Fibroblast of lung (primary cell): ENCODE measurements at regions not wholly inside any gene's neighbourhood (a gene's known extent, or its start where the extent isn't known, plus 50 kb on each side); places are given as distances from the start of the nearest gene placed in this dataset.

Experiments used
- DNase-seq, 2 donors: peaks; one replicate each; pipeline versions ENCODE4 v3.0.0 to v3.0.0-alpha.2; 2010; ENCODE audit warnings: low read depth in 2 of 2
- H2AFZ ChIP-seq: 2 replicates; pipeline ENCODE4 v1.5.1; 2012; ENCODE audit warnings: low read length, control low read depth, inconsistent platforms
- H3K27ac ChIP-seq: 2 replicates; pipeline ENCODE4 v1.5.1; 2011; ENCODE audit warnings: low read length, control low read depth; ENCODE audit not compliant: insufficient read depth
- H3K27me3 ChIP-seq: 2 replicates; pipeline ENCODE4 v1.5.1; 2011; ENCODE audit warnings: mild to moderate bottlenecking, low read length; ENCODE audit not compliant: control insufficient read depth, insufficient read depth
- H3K36me3 ChIP-seq: 2 replicates; pipeline ENCODE4 v1.5.1; 2011; ENCODE audit warnings: low read length; ENCODE audit not compliant: control insufficient read depth, insufficient read depth
- H3K4me1 ChIP-seq: 2 replicates; pipeline ENCODE4 v1.5.1; 2011; ENCODE audit warnings: low read length; ENCODE audit not compliant: control insufficient read depth, insufficient read depth; ENCODE audit errors: extremely low read depth
- H3K4me2 ChIP-seq: 2 replicates; pipeline ENCODE4 v1.5.1; 2011; ENCODE audit warnings: low read length, control low read depth; ENCODE audit not compliant: insufficient read depth; ENCODE audit errors: extremely low read depth
- H3K4me3 ChIP-seq, 4 experiments: fragments of 200-600 bp in 1 of 4; sonication (generic) in 1 of 4; replicated peaks in 1 of 4; 2 replicates each; pipeline ENCODE4 v1.5.1; 2011 to 2016; ENCODE audit warnings: low read length in 4 of 4, low read depth in 3 of 4, mild to moderate bottlenecking in 3 of 4, control low read depth in 2 of 4, inconsistent platforms in 1 of 4, mixed read lengths in 1 of 4; ENCODE audit not compliant: insufficient read depth in 1 of 4; ENCODE audit errors: control extremely low read depth in 1 of 4
- H3K79me2 ChIP-seq: 2 replicates; pipeline ENCODE4 v1.5.1; 2012; ENCODE audit warnings: mild to moderate bottlenecking, low read length, inconsistent platforms; ENCODE audit not compliant: control insufficient read depth, insufficient read depth
- H3K9ac ChIP-seq: 2 replicates; pipeline ENCODE4 v1.5.1; 2011; ENCODE audit warnings: mild to moderate bottlenecking, low read length, control low read depth; ENCODE audit not compliant: insufficient read depth
- H3K9me3 ChIP-seq: 2 replicates; pipeline ENCODE4 v1.5.1; 2012; ENCODE audit warnings: low read depth, low read length; ENCODE audit not compliant: control insufficient read depth, insufficient read depth
- H4K20me1 ChIP-seq: 2 replicates; pipeline ENCODE4 v1.5.1; 2011; ENCODE audit warnings: low read length; ENCODE audit not compliant: control insufficient read depth, insufficient read depth; ENCODE audit errors: extremely low read depth
- EZH2 ChIP-seq: IDR thresholded peaks from 2 replicates; pipeline ENCODE4 v1.5.1; 2012; ENCODE audit warnings: low read length, control low read depth, mild to moderate bottlenecking; ENCODE audit errors: missing control alignments
- TF ChIP-seq, protein P1 (sequence below), 2 donors: IDR thresholded peaks in 1 of 2; conservative IDR thresholded peaks in 1 of 2; 1 replicate in 1 of 2; 2 replicates in 1 of 2; pipeline ENCODE4 v1.5.1; 2011 to 2012; ENCODE audit warnings: low read length in 2 of 2, control low read depth in 1 of 2, inconsistent platforms in 1 of 2, low read depth in 1 of 2, mild to moderate bottlenecking in 1 of 2

DNA sequence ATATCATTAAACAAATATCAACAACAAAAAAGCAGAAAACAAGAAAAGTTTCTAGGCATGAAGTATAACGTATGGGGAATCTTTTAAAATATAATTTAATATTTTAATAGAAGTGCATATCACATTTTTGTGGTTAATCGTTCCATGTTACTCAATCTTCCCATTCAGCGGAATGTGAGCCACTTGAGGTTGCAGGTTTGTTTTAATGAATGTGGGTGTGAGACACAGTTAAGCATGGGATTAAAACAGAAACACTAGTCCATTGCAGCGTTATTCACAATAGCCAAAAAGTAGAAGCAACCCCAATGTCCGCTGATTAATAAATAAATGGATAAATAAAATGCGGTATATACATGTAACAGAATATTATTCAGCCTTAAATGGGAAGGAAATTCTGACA lies 146.0 kb downstream of the NDFIP2 start:
- Histone ChIP-seq H3K9me3 (no peaks in the 10 kb centered on the region), H3K4me1 (no peaks in the 10 kb centered on the region), H3K79me2 (no peaks in the 10 kb centered on the region), H3K4me3 (no peak overlapping the region), H3K36me3 (no peaks in the 10 kb centered on the region), H3K4me2 (no peak overlapping the region), H3K27ac (no peak overlapping the region), H4K20me1 (no peaks in the 10 kb centered on the region), H3K9ac (no peak overlapping the region), H2AFZ (no peak overlapping the region), H3K27me3 (no peaks in the 10 kb centered on the region)
- peak in 1 of 2 donors; percentile 38 for DNase-seq
- TF ChIP-seq EZH2: no peak
- TF ChIP-seq, protein P1, sequence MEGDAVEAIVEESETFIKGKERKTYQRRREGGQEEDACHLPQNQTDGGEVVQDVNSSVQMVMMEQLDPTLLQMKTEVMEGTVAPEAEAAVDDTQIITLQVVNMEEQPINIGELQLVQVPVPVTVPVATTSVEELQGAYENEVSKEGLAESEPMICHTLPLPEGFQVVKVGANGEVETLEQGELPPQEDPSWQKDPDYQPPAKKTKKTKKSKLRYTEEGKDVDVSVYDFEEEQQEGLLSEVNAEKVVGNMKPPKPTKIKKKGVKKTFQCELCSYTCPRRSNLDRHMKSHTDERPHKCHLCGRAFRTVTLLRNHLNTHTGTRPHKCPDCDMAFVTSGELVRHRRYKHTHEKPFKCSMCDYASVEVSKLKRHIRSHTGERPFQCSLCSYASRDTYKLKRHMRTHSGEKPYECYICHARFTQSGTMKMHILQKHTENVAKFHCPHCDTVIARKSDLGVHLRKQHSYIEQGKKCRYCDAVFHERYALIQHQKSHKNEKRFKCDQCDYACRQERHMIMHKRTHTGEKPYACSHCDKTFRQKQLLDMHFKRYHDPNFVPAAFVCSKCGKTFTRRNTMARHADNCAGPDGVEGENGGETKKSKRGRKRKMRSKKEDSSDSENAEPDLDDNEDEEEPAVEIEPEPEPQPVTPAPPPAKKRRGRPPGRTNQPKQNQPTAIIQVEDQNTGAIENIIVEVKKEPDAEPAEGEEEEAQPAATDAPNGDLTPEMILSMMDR (conservative IDR thresholded peaks at IDR 0.05 in 1 of 2, IDR thresholded peaks at IDR 0.05 in 1 of 2; ENCODE audit: low read depth in 1 of 2, low read length in 2 of 2): no peak

DNA sequence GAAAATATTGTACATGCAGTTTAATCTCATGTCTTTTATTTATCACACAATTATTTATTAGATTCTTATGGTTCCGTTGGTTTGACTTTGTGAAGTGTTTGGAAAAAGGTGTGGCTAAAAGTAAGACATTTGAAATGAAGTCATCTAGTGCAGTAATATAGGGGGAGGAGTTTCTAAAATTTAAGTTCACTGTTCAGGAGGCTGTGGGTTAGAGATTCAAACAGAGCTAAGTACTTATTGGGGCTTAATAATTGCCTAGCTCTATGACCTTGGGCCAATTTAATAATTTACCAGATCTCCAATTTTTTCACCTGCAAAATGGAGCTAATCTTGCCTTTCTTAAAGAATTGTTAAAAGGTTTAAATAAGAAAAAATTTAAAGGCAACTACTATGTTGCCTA lies 144.6 kb downstream of the NDFIP2 start:
- no peak overlapping the region for H3K9ac ChIP-seq
- no peaks in the 10 kb centered on the region for H4K20me1 ChIP-seq
- no peak overlapping the region for H2AFZ ChIP-seq
- no peak overlapping the region for H3K4me3 ChIP-seq
- H3K4me1 ChIP-seq: no peaks in the 10 kb centered on the region
- no peaks in the 10 kb centered on the region for H3K27me3 ChIP-seq
- no peak for TF ChIP-seq EZH2
- TF ChIP-seq, protein P1 (conservative IDR thresholded peaks at IDR 0.05 in 1 of 2, IDR thresholded peaks at IDR 0.05 in 1 of 2; ENCODE audit: low read depth in 1 of 2, low read length in 2 of 2): no peak
- no peak overlapping the region for H3K27ac ChIP-seq
- DNase-seq: no peak
- no peaks in the 10 kb centered on the region for H3K36me3 ChIP-seq
- no peaks in the 10 kb centered on the region for H3K9me3 ChIP-seq
- no peak overlapping the region for H3K4me2 ChIP-seq
- no peaks in the 10 kb centered on the region for H3K79me2 ChIP-seq

DNA sequence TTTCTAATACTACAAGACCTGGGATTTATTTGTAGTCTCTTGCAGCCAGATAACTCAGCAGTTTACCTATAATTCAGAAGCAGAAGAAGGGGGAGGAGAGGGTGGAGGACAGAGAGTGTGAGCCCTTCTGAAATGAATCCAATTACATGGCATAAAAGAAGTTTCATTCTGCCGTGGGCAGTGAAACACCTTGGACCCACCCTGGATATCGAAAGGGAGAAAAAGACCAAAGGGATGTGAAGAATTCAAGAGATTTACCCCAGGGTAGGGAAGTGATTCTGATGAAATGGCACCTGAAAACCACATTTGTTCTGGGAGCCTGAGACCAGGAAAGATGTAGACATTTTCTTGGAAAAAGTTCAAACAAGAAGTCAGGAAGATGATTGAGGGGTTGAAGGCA lies 140.9 kb downstream of the NDFIP2 start:
- Histone ChIP-seq H3K4me3 (no peak overlapping the region), H4K20me1 (no peaks in the 10 kb centered on the region), H3K79me2 (no peaks in the 10 kb centered on the region), H3K36me3 (no peaks in the 10 kb centered on the region), H3K9me3 (no peaks in the 10 kb centered on the region), H2AFZ (no peak overlapping the region), H3K27ac (no peak overlapping the region), H3K4me2 (no peak overlapping the region), H3K4me1 (no peaks in the 10 kb centered on the region), H3K9ac (no peak overlapping the region), H3K27me3 (no peaks in the 10 kb centered on the region)
- no peak for TF ChIP-seq EZH2
- TF ChIP-seq, protein P1 (conservative IDR thresholded peaks at IDR 0.05 in 1 of 2, IDR thresholded peaks at IDR 0.05 in 1 of 2; ENCODE audit: low read depth in 1 of 2, low read length in 2 of 2): no peak
- DNase-seq: no peak
